H1 (cell line): ENCODE measurements at regions not wholly inside any gene's neighbourhood (a gene's known extent, or its start where the extent isn't known, plus 50 kb on each side); places are given as distances from the start of the nearest gene placed in this dataset.

Experiments used
- CTCF ChIA-PET: fragments of 300-600 bp; sonication (Branson Sonifier 250); formaldehyde crosslinking; loops from one replicate; lab custom pipeline; 2021; ENCODE audit not compliant: partially characterized antibody; lab: Charles Lee
- POLR2A ChIA-PET: fragments of 300-600 bp; sonication (Branson Sonifier 250); formaldehyde crosslinking; loops from one replicate; lab custom pipeline; 2021; ENCODE audit warnings: inconsistent platforms; ENCODE audit not compliant: partially characterized antibody; lab: Charles Lee
- DNase-seq, 2 experiments: peaks; one replicate each; pipeline versions ENCODE4 v3.0.0 to v3.0.0-alpha.2; 2010 to 2022; ENCODE audit warnings: low spot score in 2 of 2, low read depth in 1 of 2, mixed read lengths in 1 of 2
- FAIRE-seq: peaks from 2 replicates; lab custom pipeline; 2011; peaks lifted over from hg19 to GRCh38; lab: Jason Lieb, UNC
- H2AFZ ChIP-seq: 2 replicates; pipeline ENCODE4 v1.8.1; 2012; ENCODE audit warnings: low read length, inconsistent platforms
- H2AK5ac ChIP-seq: 2 replicates; pipeline ENCODE4 v1.6.1; 2013; ENCODE audit warnings: low read depth, low read length
- H2BK120ac ChIP-seq: replicated peaks from 2 replicates; pipeline ENCODE3; 2013; ENCODE audit warnings: low read depth, low read length, inconsistent platforms
- H2BK12ac ChIP-seq: 2 replicates; pipeline ENCODE4 v1.6.1; 2013; ENCODE audit warnings: low read depth, low read length
- H2BK15ac ChIP-seq: 2 replicates; pipeline ENCODE4 v1.6.1; 2013; ENCODE audit warnings: low read length
- H2BK20ac ChIP-seq: 2 replicates; pipeline ENCODE4 v1.6.1; 2013; ENCODE audit warnings: low read length
- H2BK5ac ChIP-seq: 2 replicates; pipeline ENCODE4 v1.6.1; 2013; ENCODE audit warnings: low read depth, low read length
- H3K14ac ChIP-seq: 2 replicates; pipeline ENCODE4 v1.6.1; 2013; ENCODE audit warnings: inconsistent platforms; ENCODE audit not compliant: insufficient read length
- H3K18ac ChIP-seq: 2 replicates; pipeline ENCODE4 v1.6.1; 2013; ENCODE audit warnings: low read length; ENCODE audit errors: extremely low read depth
- H3K23ac ChIP-seq: 2 replicates; pipeline ENCODE4 v1.6.1; 2013; ENCODE audit warnings: inconsistent platforms; ENCODE audit not compliant: insufficient read length
- H3K23me2 ChIP-seq: 2 replicates; pipeline ENCODE4 v1.6.1; 2013; ENCODE audit warnings: low read depth, low read length
- H3K27ac ChIP-seq: 2 replicates; pipeline ENCODE4 v1.6.1; 2011; ENCODE audit warnings: low read depth, low read length, inconsistent platforms
- H3K27me3 ChIP-seq, 4 experiments: replicated peaks in 1 of 4; 1 replicate in 1 of 4; 2 replicates in 3 of 4; pipeline versions ENCODE4 v1.6.1 to v1.8.1; 2011 to 2013; ENCODE audit warnings: low read length in 3 of 4, mild to moderate bottlenecking in 3 of 4, inconsistent platforms in 2 of 4, mixed read lengths in 2 of 4, moderate library complexity in 1 of 4; ENCODE audit not compliant: control insufficient read depth in 3 of 4, insufficient read depth in 3 of 4; ENCODE audit errors: extremely low read depth in 1 of 4
- H3K36me3 ChIP-seq, 4 experiments: 2 replicates each; pipeline versions ENCODE4 v1.6.1 to v1.8.1; 2011 to 2013; ENCODE audit warnings: mild to moderate bottlenecking in 4 of 4, low read length in 3 of 4, moderate library complexity in 2 of 4, control low read depth in 1 of 4, inconsistent platforms in 1 of 4; ENCODE audit not compliant: insufficient read depth in 4 of 4, control insufficient read depth in 2 of 4
- H3K4ac ChIP-seq: replicated peaks from 2 replicates; pipeline ENCODE3; 2013; ENCODE audit warnings: low read length, low read depth, mixed read lengths, inconsistent platforms; ENCODE audit not compliant: insufficient read length
- H3K4me1 ChIP-seq, 4 experiments: replicated peaks in 1 of 4; 1 replicate in 1 of 4; 2 replicates in 3 of 4; pipeline versions ENCODE4 v1.6.1 to v1.8.1; 2011 to 2013; ENCODE audit warnings: low read length in 3 of 4, inconsistent platforms in 2 of 4, mixed read lengths in 1 of 4; ENCODE audit not compliant: insufficient read depth in 4 of 4, control insufficient read depth in 3 of 4
- H3K4me2 ChIP-seq, 2 experiments: 2 replicates each; pipeline versions ENCODE4 v1.6.1 to v1.8.1; 2011 to 2013; ENCODE audit warnings: low read depth in 2 of 2, low read length in 2 of 2, control low read depth in 1 of 2, inconsistent platforms in 1 of 2, mild to moderate bottlenecking in 1 of 2; ENCODE audit not compliant: insufficient read depth in 1 of 2
- H3K4me3 ChIP-seq, 4 experiments: fragments of 200-600, 300-600 bp in 1 of 4; sonication (generic), shearing (Covaris generic), sonication (Bioruptor Twin) in 1 of 4; 2 replicates each; pipeline versions ENCODE4 v1.5.1 to v1.8.1; 2011 to 2016; ENCODE audit warnings: low read length in 4 of 4, low read depth in 3 of 4, control low read depth in 2 of 4, inconsistent platforms in 2 of 4, mild to moderate bottlenecking in 2 of 4, mixed read lengths in 1 of 4, moderate library complexity in 1 of 4; ENCODE audit not compliant: insufficient read depth in 2 of 4; ENCODE audit errors: extremely low read depth in 1 of 4
- H3K56ac ChIP-seq: replicated peaks from 2 replicates; pipeline ENCODE3; 2013; ENCODE audit warnings: low read depth, mild to moderate bottlenecking, mixed read lengths, low read length, inconsistent platforms; ENCODE audit not compliant: insufficient read length
- H3K79me1 ChIP-seq: 2 replicates; pipeline ENCODE4 v1.6.1; 2013; ENCODE audit warnings: low read depth, low read length, control low read depth
- H3K79me2 ChIP-seq, 2 experiments: 2 replicates each; pipeline versions ENCODE4 v1.6.1 to v1.8.1; 2012 to 2013; ENCODE audit warnings: low read length in 2 of 2, mild to moderate bottlenecking in 2 of 2, inconsistent platforms in 1 of 2; ENCODE audit not compliant: insufficient read depth in 2 of 2, control insufficient read depth in 1 of 2
- H3K9ac ChIP-seq, 4 experiments: replicated peaks in 1 of 4; 1 replicate in 1 of 4; 2 replicates in 3 of 4; pipeline versions ENCODE4 v1.6.1 to v1.8.1; 2011 to 2013; ENCODE audit warnings: low read depth in 3 of 4, low read length in 3 of 4, control low read depth in 2 of 4, mild to moderate bottlenecking in 2 of 4, moderate library complexity in 2 of 4, inconsistent platforms in 1 of 4; ENCODE audit errors: extremely low read depth in 1 of 4
- H3K9me3 ChIP-seq, 2 experiments: 2 replicates each; pipeline versions ENCODE4 v1.6.1 to v1.8.1; 2012 to 2013; ENCODE audit warnings: mild to moderate bottlenecking in 2 of 2, moderate library complexity in 2 of 2, control low read depth in 1 of 2, inconsistent platforms in 1 of 2, low read depth in 1 of 2, low read length in 1 of 2, mixed read lengths in 1 of 2; ENCODE audit not compliant: insufficient read depth in 2 of 2
- H4K20me1 ChIP-seq, 2 experiments: replicated peaks in 1 of 2; 2 replicates each; pipeline versions ENCODE3 to v1.8.1; 2011 to 2013; ENCODE audit warnings: inconsistent platforms in 2 of 2, low read length in 2 of 2, mild to moderate bottlenecking in 1 of 2; ENCODE audit not compliant: insufficient read depth in 2 of 2, control insufficient read depth in 1 of 2
- H4K5ac ChIP-seq: 2 replicates; pipeline ENCODE4 v1.6.1; 2013; ENCODE audit warnings: low read length, low read depth, mixed read lengths, inconsistent platforms; ENCODE audit not compliant: insufficient read length
- H4K8ac ChIP-seq: 2 replicates; pipeline ENCODE4 v1.8.0; 2013; ENCODE audit warnings: mild to moderate bottlenecking, moderate library complexity, low read length, inconsistent platforms; ENCODE audit not compliant: insufficient read depth; ENCODE audit errors: extremely low read depth
- H4K91ac ChIP-seq: replicated peaks from 2 replicates; pipeline ENCODE3; 2013; ENCODE audit warnings: low read length, mixed read lengths, inconsistent platforms; ENCODE audit not compliant: insufficient read length
- CBX5 ChIP-seq: fragments of 300-800, 300-1000 bp; sonication (generic); IDR thresholded peaks from 2 replicates; pipeline ENCODE4 v1.7.1; 2016; ENCODE audit warnings: antibody characterized with exemption, low read length, low read depth
- CREB1 ChIP-seq: IDR thresholded peaks from 2 replicates; pipeline ENCODE4 v1.6.1; 2012; ENCODE audit warnings: inconsistent platforms
- HDAC2 ChIP-seq, 2 experiments: fragments of 300-600 bp in 1 of 2; sonication (generic) in 1 of 2; IDR thresholded peaks; 2 replicates each; pipeline ENCODE4 v1.6.1; 2011 to 2012; ENCODE audit warnings: low read depth in 2 of 2, low read length in 2 of 2, mild to moderate bottlenecking in 2 of 2, moderate library complexity in 2 of 2, borderline replicate concordance in 1 of 2, inconsistent platforms in 1 of 2
- RNF2 ChIP-seq: fragments of 200-900, 300-1000 bp; sonication (generic); IDR thresholded peaks from 2 replicates; pipeline ENCODE4 v1.7.1; 2016; ENCODE audit warnings: borderline replicate concordance, low read depth, mild to moderate bottlenecking, antibody characterized with exemption, low read length; ENCODE audit not compliant: poor library complexity, severe bottlenecking; ENCODE audit errors: missing control alignments
- SIX5 ChIP-seq: IDR thresholded peaks from 2 replicates; pipeline ENCODE4 v1.6.1; 2011; ENCODE audit warnings: mild to moderate bottlenecking, low read depth, low read length
- TAF1 ChIP-seq: IDR thresholded peaks from 2 replicates; pipeline ENCODE4 v1.6.1; 2011; ENCODE audit warnings: mild to moderate bottlenecking, low read depth, low read length
- WGBS, 2 experiments: shearing (Covaris generic) in 1 of 2; methylation state at CpG; one replicate each; pipeline versions ENCODE4 v1.1.6 to v1.1.7; 2013 to 2015; ENCODE audit warnings: low lambda C conversion rate in 2 of 2, mixed read lengths in 2 of 2, inconsistent platforms in 1 of 2, low coverage in 1 of 2, missing lambda C conversion rate in 1 of 2; ENCODE audit not compliant: insufficient replicate concordance in 2 of 2, insufficient coverage in 1 of 2, insufficient read length in 1 of 2; ENCODE audit errors: extremely low coverage in 1 of 2, missing lambda C conversion rate in 1 of 2; 5-methylcytosine and 5-hydroxymethylcytosine counted together

DNA sequence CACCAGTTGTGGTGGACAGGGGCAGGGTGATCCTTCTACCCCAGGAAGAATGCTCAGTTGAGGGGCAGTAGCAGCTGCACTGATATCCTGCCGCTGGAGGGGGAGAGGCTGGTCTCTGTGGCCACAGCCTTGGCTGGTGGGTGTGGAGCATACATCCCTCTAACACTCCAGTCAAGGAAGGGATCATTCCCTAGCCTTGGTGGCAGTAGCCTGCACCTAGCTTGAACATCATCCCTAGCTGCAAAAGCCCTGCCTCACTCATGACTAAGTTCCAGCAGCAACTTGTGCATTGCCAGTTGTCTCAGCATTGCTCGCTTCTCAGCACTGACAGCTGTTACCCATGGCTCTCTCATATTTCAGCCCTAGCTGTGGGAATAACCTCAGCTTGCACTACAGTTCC, 688.9 kb upstream of the POT1 start:
- Histone ChIP-seq H2BK12ac (no peak overlapping the region), H4K20me1 (no peaks in the 10 kb centered on the region), H3K79me1 (no peaks in the 10 kb centered on the region), H3K23ac (no peak overlapping the region), H2BK15ac (no peak overlapping the region), H3K18ac (no peak overlapping the region), H3K23me2 (no peaks in the 10 kb centered on the region), H2BK20ac (no peak overlapping the region), H3K14ac (no peak overlapping the region), H3K27me3 (no peaks in the 10 kb centered on the region), H3K9ac (no peak overlapping the region), H2AFZ (no peak overlapping the region), H2BK5ac (no peak overlapping the region; the same call in 1 of the 2 replicates), H4K8ac (no peak overlapping the region), H4K91ac (no peak overlapping the region), H3K56ac (no peak overlapping the region), H3K4me3 (no peak overlapping the region), H2AK5ac (no peak overlapping the region), H2BK120ac (no peak overlapping the region), H3K4ac (no peak overlapping the region), H3K9me3 (no peaks in the 10 kb centered on the region), H3K4me1 (no peaks in the 10 kb centered on the region)
- 85% methylated on average over 2 of the region's 2 CpGs; no CpG with 5 or more reads in 1 of the 2 experiments for WGBS, 2 experiments
- DNase-seq = no peak
- POLR2A ChIA-PET = no interaction called here
- FAIRE-seq = no peak
- TF ChIP-seq HDAC2 (IDR thresholded peaks at IDR 0.05; ENCODE audit: borderline replicate concordance in 1 of 2, low read depth in 2 of 2, low read length in 2 of 2) (no peak), TAF1 (no peak), RNF2 (no peak), SIX5 (no peak), CBX5 (no peak), CREB1 (no peak)
- TF ChIP-seq, all 59 proteins: peak for 0
- CTCF ChIA-PET = interaction anchor here (0.8 kb wide), 1 partner anchor 13 kb away, joined by 3 read pairs; no protein-coding TSS in a partner anchor
- Histone ChIP-seq H3K36me3 (no peaks in the 10 kb centered on the region), H3K4me2 (no peak overlapping the region), H3K27ac (no peak overlapping the region), H4K5ac (no peak overlapping the region), H3K79me2 (no peaks in the 10 kb centered on the region)
